ENCODE measurements at regions not wholly inside any gene's neighbourhood (a gene's known extent, or its start where the extent isn't known, plus 50 kb on each side); places are given as distances from the start of the nearest gene placed in this dataset.

DNA sequence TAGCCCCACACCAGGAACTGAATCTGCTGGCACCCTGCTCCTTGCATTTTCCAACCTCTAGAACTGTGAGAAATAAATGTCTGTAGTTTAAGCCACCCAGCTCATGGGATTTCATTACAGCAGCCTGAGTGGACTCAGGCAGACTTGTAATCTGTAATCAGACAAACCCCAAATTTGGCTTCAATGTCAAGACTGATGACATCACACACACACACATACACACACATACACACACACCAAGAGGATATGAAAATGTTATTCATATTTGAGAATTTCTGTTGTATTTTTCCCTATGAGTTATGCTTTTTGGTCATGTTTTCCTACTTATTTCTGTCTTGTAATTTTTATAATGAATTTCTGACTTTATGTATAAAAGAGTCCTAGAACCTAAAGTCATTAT, 83.8 kb upstream of the GLI2 start:
- Histone ChIP-seq H3K27me3 (peaks cover 0 to 19% of the 10 kb centered on the region in 2 donors), H3K4me1 (peaks cover 0 to 19% (median 6%) of the 10 kb centered on the region in 4 donors), H3K4me3 (no peak overlapping the region)

GRCh38 chr2:120653046-120653445, 82.6 kb upstream of the GLI2 start:
- Histone ChIP-seq H3K27me3 (peaks cover 0 to 19% of the 10 kb centered on the region in 2 donors), H3K9me3 (peaks cover 0 to 35% (median 9%) of the 10 kb centered on the region in 4 donors), H3K4me3 (no peak overlapping the region), H3K36me3 (no peaks in the 10 kb centered on the region), H3K4me1 (peaks cover 0 to 26% (median 7%) of the 10 kb centered on the region in 4 donors), H3K27ac (no peak overlapping the region)
- TF ChIP-seq CTCF (IDR thresholded peaks at IDR 0.05) (no peak), POLR2A (IDR thresholded peaks at IDR 0.05) (no peak), EP300 (IDR thresholded peaks at IDR 0.05) (no peak)
- no peak for DNase-seq (ENCODE audit: low spot score in 2 of 2)
- WGBS, 2 donors, result 85 to 91% methylated on average over 2 of the region's 2 CpGs

More for the DNA sequence above, 83.8 kb upstream of the GLI2 start:
- DNase-seq (ENCODE audit: low spot score in 2 of 2), result no peak
- peaks cover 0 to 35% (median 9%) of the 10 kb centered on the region in 4 donors for H3K9me3 ChIP-seq
- no peak overlapping the region for H3K27ac ChIP-seq
- H3K36me3 ChIP-seq, result no peaks in the 10 kb centered on the region
- TF ChIP-seq EP300 (IDR thresholded peaks at IDR 0.05), result no peak
- TF ChIP-seq POLR2A (IDR thresholded peaks at IDR 0.05), result no peak
- TF ChIP-seq CTCF (IDR thresholded peaks at IDR 0.05), result no peak

- no peak overlapping the region for H3K27ac ChIP-seq
- no peak for TF ChIP-seq POLR2A (IDR thresholded peaks at IDR 0.05)
- TF ChIP-seq EP300 (IDR thresholded peaks at IDR 0.05), result no peak
- no peak for TF ChIP-seq CTCF (IDR thresholded peaks at IDR 0.05)
These were observed 81.8 kb upstream of the GLI2 start for GRCh38 chr2:120653871-120654270.

GRCh38 chr2:120654381-120655134, 81.1 kb upstream of the GLI2 start:
- Histone ChIP-seq H3K4me1 (peaks cover 0 to 35% (median 7%) of the 10 kb centered on the region in 4 donors), H3K9me3 (peaks cover 0 to 29% (median 9%) of the 10 kb centered on the region in 4 donors), H3K27me3 (peaks cover 0 to 19% of the 10 kb centered on the region in 2 donors), H3K27ac (no peak overlapping the region), H3K4me3 (no peak overlapping the region), H3K36me3 (no peaks in the 10 kb centered on the region)
- DNase-seq (ENCODE audit: low spot score in 2 of 2), result no peak
- TF ChIP-seq CTCF (IDR thresholded peaks at IDR 0.05) (no peak), EP300 (IDR thresholded peaks at IDR 0.05) (no peak), POLR2A (IDR thresholded peaks at IDR 0.05) (no peak)
- 20 to 38% methylated on average over 38 of the region's 54 CpGs for WGBS, 2 donors

More at GRCh38 chr2:120653871-120654270, 81.8 kb upstream of the GLI2 start:
- 82 to 86% methylated on average over 13 of the region's 13 CpGs for WGBS, 2 donors
- no peak for DNase-seq (ENCODE audit: low spot score in 2 of 2)
- H3K27me3 ChIP-seq, result peaks cover 0 to 19% of the 10 kb centered on the region in 2 donors
- H3K4me1 ChIP-seq, result peaks cover 0 to 31% (median 7%) of the 10 kb centered on the region in 4 donors
- no peak overlapping the region for H3K4me3 ChIP-seq
- H3K36me3 ChIP-seq, result no peaks in the 10 kb centered on the region
- peaks cover 0 to 35% (median 9%) of the 10 kb centered on the region in 4 donors for H3K9me3 ChIP-seq

DNA sequence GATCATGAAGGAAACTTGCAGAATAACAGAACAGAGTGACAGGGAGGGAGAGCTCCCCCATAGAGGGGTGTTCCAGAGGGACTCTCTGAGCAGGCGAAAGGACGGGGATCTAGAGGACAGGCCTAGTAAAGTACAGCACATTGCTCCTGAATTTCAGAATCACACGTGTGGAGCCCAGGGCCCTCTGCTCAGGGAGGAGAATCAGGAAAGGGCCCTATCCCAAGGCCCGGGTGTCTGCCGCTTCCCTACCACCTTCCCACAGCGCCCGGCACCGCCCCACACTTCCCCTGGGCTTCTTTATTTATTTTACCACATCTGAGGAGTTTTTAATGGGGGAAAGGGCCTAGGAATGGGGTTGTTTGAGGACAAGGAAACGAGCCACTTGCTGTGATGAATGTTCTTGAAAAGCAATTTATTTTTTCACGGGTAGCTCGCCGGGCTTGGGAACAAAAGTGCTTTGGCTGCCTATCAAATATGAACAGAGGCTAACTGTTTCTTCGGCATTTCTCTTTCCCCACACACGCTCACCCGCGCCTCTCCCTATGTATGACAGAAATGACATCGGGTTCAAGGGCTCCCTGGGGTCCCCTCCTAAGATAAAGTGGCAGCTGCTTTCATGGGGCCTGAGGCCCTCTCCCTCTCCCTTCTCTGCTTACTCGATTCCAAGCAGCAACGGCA, 79.3 kb upstream of the GLI2 start:
- 43% methylated on average over 19 of the region's 19 CpGs for WGBS, 2 donors
- Histone ChIP-seq H3K27ac (no peak overlapping the region), H3K27me3 (peaks cover 0 to 19% of the 10 kb centered on the region in 2 donors), H3K36me3 (no peaks in the 10 kb centered on the region), H3K9me3 (peaks cover 0 to 10% (median 3%) of the 10 kb centered on the region in 4 donors), H3K4me3 (no peak overlapping the region), H3K4me1 (peaks cover 0 to 51% (median 17%) of the 10 kb centered on the region in 4 donors)
- no peak for TF ChIP-seq EP300 (IDR thresholded peaks at IDR 0.05)
- TF ChIP-seq POLR2A (IDR thresholded peaks at IDR 0.05), result no peak
- TF ChIP-seq CTCF (IDR thresholded peaks at IDR 0.05), result no peak
- DNase-seq (ENCODE audit: low spot score in 2 of 2), result no peak
